AG10803 (cell line): ENCODE measurements at regions not wholly inside any gene's neighbourhood (a gene's known extent, or its start where the extent isn't known, plus 50 kb on each side); places are given as distances from the start of the nearest gene placed in this dataset.

ENCODE experiments used
- DNase-seq: peaks from one replicate; pipeline ENCODE4 v3.0.0; 2010; ENCODE audit warnings: low read depth
- H3K4me3 ChIP-seq: 2 replicates; pipeline ENCODE4 v1.5.1; 2011; ENCODE audit warnings: mild to moderate bottlenecking, low read length, control low read depth
- TF ChIP-seq, protein P1 (sequence below): conservative IDR thresholded peaks from 2 replicates; pipeline ENCODE4 v1.5.1; 2011; ENCODE audit warnings: mild to moderate bottlenecking, low read length, control low read depth, inconsistent platforms

DNA sequence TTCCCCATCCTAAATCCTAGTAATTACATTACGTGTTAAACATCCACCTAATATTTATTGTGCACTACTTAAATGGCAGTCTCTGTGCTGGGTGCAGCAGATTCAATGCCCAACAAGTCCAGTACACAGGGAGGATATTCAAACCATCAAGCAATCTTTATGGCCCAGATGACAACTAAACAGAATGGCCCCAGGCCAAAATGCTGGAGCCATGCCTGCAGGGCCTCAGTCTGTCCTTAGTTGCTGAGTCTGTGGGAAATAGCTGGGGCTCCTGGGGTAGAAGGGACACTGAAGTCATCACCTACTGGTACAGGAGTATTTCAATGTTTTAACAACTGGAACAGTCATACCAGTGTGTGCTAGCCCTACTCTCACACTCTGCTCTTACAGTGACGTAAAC, 153.5 kb downstream of the ZNF608 start:
- TF ChIP-seq, protein P1, sequence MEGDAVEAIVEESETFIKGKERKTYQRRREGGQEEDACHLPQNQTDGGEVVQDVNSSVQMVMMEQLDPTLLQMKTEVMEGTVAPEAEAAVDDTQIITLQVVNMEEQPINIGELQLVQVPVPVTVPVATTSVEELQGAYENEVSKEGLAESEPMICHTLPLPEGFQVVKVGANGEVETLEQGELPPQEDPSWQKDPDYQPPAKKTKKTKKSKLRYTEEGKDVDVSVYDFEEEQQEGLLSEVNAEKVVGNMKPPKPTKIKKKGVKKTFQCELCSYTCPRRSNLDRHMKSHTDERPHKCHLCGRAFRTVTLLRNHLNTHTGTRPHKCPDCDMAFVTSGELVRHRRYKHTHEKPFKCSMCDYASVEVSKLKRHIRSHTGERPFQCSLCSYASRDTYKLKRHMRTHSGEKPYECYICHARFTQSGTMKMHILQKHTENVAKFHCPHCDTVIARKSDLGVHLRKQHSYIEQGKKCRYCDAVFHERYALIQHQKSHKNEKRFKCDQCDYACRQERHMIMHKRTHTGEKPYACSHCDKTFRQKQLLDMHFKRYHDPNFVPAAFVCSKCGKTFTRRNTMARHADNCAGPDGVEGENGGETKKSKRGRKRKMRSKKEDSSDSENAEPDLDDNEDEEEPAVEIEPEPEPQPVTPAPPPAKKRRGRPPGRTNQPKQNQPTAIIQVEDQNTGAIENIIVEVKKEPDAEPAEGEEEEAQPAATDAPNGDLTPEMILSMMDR, result no peak
- no peak overlapping the region for H3K4me3 ChIP-seq
- no peak for DNase-seq

DNA sequence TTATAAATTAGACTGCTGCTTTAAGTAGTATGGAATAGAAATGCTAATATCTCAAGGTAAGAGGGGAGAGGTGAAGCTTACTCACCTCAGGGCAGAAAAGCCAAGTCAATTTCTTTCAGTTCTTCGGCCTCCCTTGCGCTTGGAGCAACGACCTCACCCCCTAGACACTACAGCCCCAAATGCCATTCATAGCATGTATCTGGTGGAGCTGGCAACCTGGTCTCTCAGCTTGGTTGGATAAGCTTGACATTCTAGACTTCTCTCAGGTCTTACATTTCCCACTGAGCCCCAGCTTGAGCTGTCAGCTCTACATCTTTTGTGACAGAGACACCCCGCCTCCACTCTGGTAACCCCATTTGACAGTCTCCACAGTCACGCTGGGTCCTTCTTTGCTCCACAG, 154.9 kb downstream of the ZNF608 start:
- no peak overlapping the region for H3K4me3 ChIP-seq

DNA sequence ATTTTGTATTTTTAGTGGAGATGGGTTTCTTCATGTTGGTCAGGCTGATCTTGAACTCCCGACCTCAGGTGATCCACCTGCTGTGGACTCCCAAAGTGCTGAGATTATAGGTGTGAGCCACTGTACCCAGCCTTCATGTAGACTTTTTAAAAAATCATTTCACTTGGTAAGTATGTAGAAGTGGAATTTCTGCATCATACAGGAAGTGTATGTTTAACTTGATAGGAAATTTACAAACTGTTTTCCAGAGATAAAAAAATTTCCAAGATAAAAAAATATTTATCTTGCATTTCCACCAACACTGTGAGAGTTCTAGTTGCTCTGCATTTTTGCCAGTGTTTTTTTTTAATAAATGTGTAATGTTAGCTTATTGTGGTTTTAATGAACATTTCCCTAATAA, 155.8 kb downstream of the ZNF608 start:
- no peak overlapping the region for H3K4me3 ChIP-seq
- TF ChIP-seq, protein P1, result no peak
- no peak for DNase-seq

More for the DNA sequence above, 154.9 kb downstream of the ZNF608 start:
- TF ChIP-seq, protein P1, result no peak
- no peak for DNase-seq

DNA sequence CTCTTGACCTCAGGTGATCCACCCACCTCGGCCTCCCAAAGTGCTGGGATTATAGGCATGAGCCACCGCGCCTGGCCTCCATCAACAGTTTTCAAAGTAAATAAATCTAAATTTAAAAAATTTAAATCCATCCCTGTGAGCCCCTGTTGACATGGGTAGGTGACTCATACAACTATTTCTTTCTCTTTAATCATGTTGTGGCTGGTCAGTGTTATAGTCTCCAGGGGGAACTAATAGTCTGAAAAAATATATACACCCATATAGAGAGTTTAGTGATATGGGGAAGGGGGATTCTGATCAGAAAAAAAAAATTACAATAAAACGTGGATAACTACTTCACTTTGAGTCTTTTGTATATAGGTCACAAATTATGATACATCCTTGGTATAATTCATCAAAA, 159.2 kb downstream of the ZNF608 start:
- DNase-seq, result no peak
- H3K4me3 ChIP-seq, result no peak overlapping the region
- TF ChIP-seq, protein P1, result no peak

DNA sequence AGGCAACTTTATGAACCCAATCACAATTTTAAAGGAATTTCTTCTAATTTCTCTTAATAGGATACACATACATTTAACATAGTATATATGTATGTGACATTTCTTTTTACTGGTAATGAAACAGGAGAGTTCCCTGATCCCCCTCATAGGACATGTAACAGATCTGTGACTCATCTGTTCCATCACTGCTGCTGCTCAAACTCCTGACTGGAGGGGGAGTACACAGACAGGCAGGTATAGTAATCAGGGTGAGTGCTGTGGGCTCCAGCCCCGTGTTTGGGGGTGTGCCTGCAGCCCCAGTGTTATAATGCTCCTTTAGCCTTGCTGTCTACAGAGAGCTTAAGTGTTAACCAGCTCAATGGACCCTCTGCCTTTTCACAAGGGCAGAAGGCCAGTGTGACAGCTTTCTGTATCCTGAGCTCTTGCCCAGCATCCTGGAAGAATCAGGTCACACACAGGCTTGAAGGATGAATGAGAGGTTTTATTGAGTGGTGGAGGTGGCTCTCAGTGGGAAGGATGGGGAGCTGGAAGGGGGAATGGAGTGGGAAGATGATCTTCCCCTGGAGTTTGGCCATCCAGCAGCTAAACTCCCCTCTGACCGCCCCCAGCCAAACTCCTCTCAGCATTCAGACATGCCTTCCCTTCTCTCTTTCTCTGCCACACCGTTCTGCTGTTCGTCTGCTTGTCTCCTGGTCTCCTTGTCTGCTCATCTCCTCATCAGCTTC, 161.3 kb downstream of the ZNF608 start:
- TF ChIP-seq, protein P1, result no peak
- no peak overlapping the region for H3K4me3 ChIP-seq
- DNase-seq, result no peak

DNA sequence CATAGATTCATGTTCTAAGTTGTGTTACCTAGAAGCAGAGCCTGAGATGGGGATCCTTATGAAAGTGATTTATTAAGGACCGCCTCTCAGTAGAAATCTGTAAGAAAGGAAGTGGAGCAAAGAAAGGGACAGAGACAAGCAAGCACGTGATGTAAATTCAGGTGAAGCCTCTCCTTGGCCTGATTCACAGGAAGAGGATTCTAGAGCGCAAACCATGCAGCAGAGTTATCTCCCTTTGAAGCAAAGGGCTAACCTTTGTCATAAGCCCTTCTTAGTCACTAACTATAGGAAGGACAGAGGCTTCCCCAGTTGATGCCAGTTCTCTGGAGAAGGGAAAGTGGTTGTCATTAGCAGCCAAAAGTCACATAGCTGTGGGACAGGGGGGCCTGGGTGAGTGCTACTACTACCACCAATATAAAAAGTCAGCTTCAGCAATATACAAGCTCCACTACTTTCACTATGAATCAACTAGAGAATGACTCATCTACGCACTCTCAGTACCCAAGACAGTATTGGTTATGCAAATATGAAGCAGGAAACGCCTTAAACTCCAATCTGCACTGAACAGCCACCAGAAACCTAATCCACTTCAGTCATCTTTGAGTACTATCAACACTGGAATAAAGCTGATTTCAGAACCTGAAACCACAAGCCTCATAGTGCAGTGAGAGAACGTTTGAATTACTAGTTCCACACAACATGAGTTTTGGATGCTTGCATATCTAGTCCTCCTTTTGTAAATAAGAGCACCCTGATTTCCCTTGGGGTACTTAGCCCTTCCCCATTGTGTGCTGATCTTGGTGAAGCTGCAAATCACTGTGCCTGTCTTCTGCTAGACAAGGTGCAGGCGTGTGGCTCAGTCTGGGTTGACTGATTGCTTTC, 162.7 kb downstream of the ZNF608 start:
- H3K4me3 ChIP-seq, result no peak overlapping the region
- DNase-seq, result peak; percentile 61
- TF ChIP-seq, protein P1, result no peak

DNA sequence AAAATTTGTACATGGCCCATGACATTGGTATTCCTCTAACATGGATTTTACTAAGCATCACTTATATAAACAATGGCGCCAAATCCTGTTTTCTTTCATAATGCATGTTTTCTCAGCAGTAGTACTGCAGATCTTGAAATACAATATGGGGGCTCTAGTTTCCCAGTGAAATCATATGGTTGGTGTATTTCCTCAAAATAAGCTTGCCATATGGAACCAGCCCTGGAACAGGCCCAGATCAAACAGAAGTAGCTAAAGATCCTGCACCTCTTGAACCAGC, 163.9 kb downstream of the ZNF608 start:
- DNase-seq, result no peak
- no peak overlapping the region for H3K4me3 ChIP-seq
- TF ChIP-seq, protein P1, result no peak
